Upper lobe of right lung (tissue), 1 donor: ENCODE measurements at regions not wholly inside any gene's neighbourhood (a gene's known extent, or its start where the extent isn't known, plus 50 kb on each side); places are given as distances from the start of the nearest gene placed in this dataset.

Experiments
- ATAC-seq: fragments of 200-7000 bp; cut with Tn5 transposase; one replicate; pipeline ENCODE4 v1.9.1; 2020; ENCODE audit warnings: mild to moderate bottlenecking, moderate library complexity
- DNase-seq: peaks from one replicate; pipeline ENCODE4 v3.0.0-alpha.2; 2020
- H3K27ac ChIP-seq: fragments of 200-600 bp; one replicate; pipeline ENCODE4 v1.8.0; 2022
- H3K27me3 ChIP-seq: fragments of 200-600 bp; one replicate; pipeline ENCODE4 v1.8.0; 2022; ENCODE audit warnings: mild to moderate bottlenecking
- H3K36me3 ChIP-seq: fragments of 200-600 bp; one replicate; pipeline ENCODE4 v1.8.0; 2022
- H3K4me1 ChIP-seq: fragments of 200-600 bp; one replicate; pipeline ENCODE4 v1.8.0; 2022
- H3K4me3 ChIP-seq: fragments of 200-600 bp; one replicate; pipeline ENCODE4 v1.8.0; 2022; ENCODE audit warnings: mild to moderate bottlenecking
- H3K9me3 ChIP-seq: fragments of 200-600 bp; one replicate; pipeline ENCODE4 v1.8.0; 2022
- CTCF ChIP-seq: fragments of 200-600 bp; IDR thresholded peaks from one replicate; pipeline ENCODE4 v1.8.0; 2022; ENCODE audit warnings: antibody characterized with exemption
- intact Hi-C: fragments of 100-400 bp; cut with DNase I; formaldehyde crosslinking; loops from one replicate; pipeline ENCODE4 v1.11.0; 2022
- donor health status: DM: no; HTN: yes; CAD: no; lungs with severe emphysema.

GRCh38 chr6:4004249-4004648, 74.7 kb downstream of the FAM217A start:
- no peak overlapping the region for H3K27ac ChIP-seq
- no peak for TF ChIP-seq CTCF
- H3K36me3 ChIP-seq, result no peaks in the 10 kb centered on the region
- no peak for DNase-seq
- peaks cover 6% of the 10 kb centered on the region for H3K4me1 ChIP-seq
- no peaks in the 10 kb centered on the region for H3K9me3 ChIP-seq
- no peak for ATAC-seq
- H3K4me3 ChIP-seq, result no peak overlapping the region
- no peaks in the 10 kb centered on the region for H3K27me3 ChIP-seq
- intact Hi-C loops, result no loop called here

GRCh38 chr6:4008324-4009047, 70.5 kb downstream of the FAM217A start:
- ATAC-seq, result peak; percentile 92
- intact Hi-C loops, result no loop called here
- DNase-seq, result no peak
- peaks cover 20% of the 10 kb centered on the region for H3K4me1 ChIP-seq
- H3K9me3 ChIP-seq, result no peaks in the 10 kb centered on the region
- no peak overlapping the region for H3K4me3 ChIP-seq
- H3K27ac ChIP-seq, result peak overlapping the region; percentile 39
- TF ChIP-seq CTCF, result peak; percentile 59
- no peaks in the 10 kb centered on the region for H3K36me3 ChIP-seq
- no peaks in the 10 kb centered on the region for H3K27me3 ChIP-seq

GRCh38 chr6:4009486-4009885, 69.5 kb downstream of the FAM217A start:
- no peaks in the 10 kb centered on the region for H3K36me3 ChIP-seq
- intact Hi-C loops, result no loop called here
- no peaks in the 10 kb centered on the region for H3K27me3 ChIP-seq
- ATAC-seq, result no peak
- no peak overlapping the region for H3K4me3 ChIP-seq
- DNase-seq, result no peak
- TF ChIP-seq CTCF, result no peak
- no peak overlapping the region for H3K27ac ChIP-seq
- H3K9me3 ChIP-seq, result no peaks in the 10 kb centered on the region
- peaks cover 20% of the 10 kb centered on the region for H3K4me1 ChIP-seq

GRCh38 chr6:4010048-4010447, 68.9 kb downstream of the FAM217A start:
- Histone ChIP-seq H3K9me3 (no peaks in the 10 kb centered on the region), H3K4me1 (peaks cover 20% of the 10 kb centered on the region), H3K4me3 (no peak overlapping the region), H3K36me3 (no peaks in the 10 kb centered on the region), H3K27ac (no peak overlapping the region), H3K27me3 (no peaks in the 10 kb centered on the region)
- TF ChIP-seq CTCF, result no peak
- intact Hi-C loops, result no loop called here
- DNase-seq (no peak), ATAC-seq (no peak)

GRCh38 chr6:4010689-4011090, 68.2 kb downstream of the FAM217A start:
- intact Hi-C loops, result no loop called here
- no peak overlapping the region for H3K27ac ChIP-seq
- no peaks in the 10 kb centered on the region for H3K27me3 ChIP-seq
- peak; percentile 75 for ATAC-seq
- H3K36me3 ChIP-seq, result no peaks in the 10 kb centered on the region
- TF ChIP-seq CTCF, result no peak
- DNase-seq, result no peak
- no peaks in the 10 kb centered on the region for H3K9me3 ChIP-seq
- H3K4me3 ChIP-seq, result no peak overlapping the region
- peaks cover 21% of the 10 kb centered on the region for H3K4me1 ChIP-seq

GRCh38 chr6:4012826-4013225, 66.1 kb downstream of the FAM217A start:
- H3K27ac ChIP-seq, result no peak overlapping the region
- H3K27me3 ChIP-seq, result no peaks in the 10 kb centered on the region
- DNase-seq (no peak), ATAC-seq (no peak)
- no peaks in the 10 kb centered on the region for H3K36me3 ChIP-seq
- no peak overlapping the region for H3K4me3 ChIP-seq
- intact Hi-C loops, result no loop called here
- peaks cover 41% of the 10 kb centered on the region for H3K4me1 ChIP-seq
- no peaks in the 10 kb centered on the region for H3K9me3 ChIP-seq
- TF ChIP-seq CTCF, result no peak
